ENCODE measurements at regions not wholly inside any gene's neighbourhood (a gene's known extent, or its start where the extent isn't known, plus 50 kb on each side); places are given as distances from the start of the nearest gene placed in this dataset.
A peak's percentile ranks its signal among the peaks of the same experiment; 100 is the strongest.

DNA sequence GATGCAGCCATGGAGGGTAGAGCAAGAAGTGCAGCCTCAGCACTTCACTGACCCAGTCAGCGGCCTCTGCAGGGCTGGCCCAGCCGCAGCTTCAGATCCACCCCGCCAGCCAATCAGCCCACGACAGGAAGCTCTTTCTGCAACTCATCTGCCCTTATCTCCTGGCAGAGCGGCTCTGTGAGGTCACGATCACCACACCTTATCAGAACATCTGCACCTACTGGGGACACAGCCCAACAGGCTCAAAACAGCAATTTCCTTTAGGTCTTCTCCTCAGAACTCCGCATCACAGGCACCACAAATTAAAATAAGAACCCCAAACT, 287.3 kb downstream of the BCL11B start:
- no peak overlapping the region for H3K4me3 Mint-ChIP-seq
- ATAC-seq: no peak
- H3K27me3 Mint-ChIP-seq: no peaks in the 10 kb centered on the region

DNA sequence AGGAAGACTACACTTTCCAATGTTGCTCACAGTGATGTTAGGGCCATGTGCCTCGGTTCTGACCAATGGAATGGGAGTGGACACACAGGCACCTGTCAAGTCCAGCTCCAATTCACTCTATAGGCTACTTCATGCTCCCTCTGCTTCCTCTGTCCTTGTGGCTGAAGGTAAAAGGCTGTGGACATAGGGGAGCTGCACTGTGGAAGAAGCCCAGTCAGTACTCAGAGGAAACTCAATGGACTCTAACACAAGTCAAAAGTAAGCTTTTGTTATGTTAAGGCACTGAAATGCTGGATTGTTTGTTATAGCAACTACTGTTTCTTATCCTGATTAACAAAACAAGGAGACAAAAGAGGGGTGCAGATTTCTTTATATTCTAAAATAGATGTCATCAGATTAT, 278.2 kb downstream of the BCL11B start:
- H3K9me3 Mint-ChIP-seq: peaks cover 8% of the 10 kb centered on the region
- H3K36me3 Mint-ChIP-seq: no peaks in the 10 kb centered on the region
- no peak overlapping the region for H3K27ac Mint-ChIP-seq
- no peak overlapping the region for H3K4me3 Mint-ChIP-seq
- ATAC-seq: no peak
- peaks cover 10% of the 10 kb centered on the region for H3K27me3 Mint-ChIP-seq
- no peaks in the 10 kb centered on the region for H3K4me1 Mint-ChIP-seq

More for the DNA sequence above, 287.3 kb downstream of the BCL11B start:
- Mint-ChIP-seq H3K9me3 (peaks cover 19% of the 10 kb centered on the region), H3K4me1 (no peaks in the 10 kb centered on the region), H3K36me3 (no peaks in the 10 kb centered on the region), H3K27ac (no peak overlapping the region)

GRCh38 chr14:98994561-98994960, 277.4 kb downstream of the BCL11B start:
- Mint-ChIP-seq H3K27me3 (peaks cover 10% of the 10 kb centered on the region), H3K27ac (no peak overlapping the region), H3K36me3 (no peaks in the 10 kb centered on the region), H3K9me3 (peaks cover 5% of the 10 kb centered on the region), H3K4me1 (no peaks in the 10 kb centered on the region), H3K4me3 (no peak overlapping the region)
- ATAC-seq: no peak

- no peaks in the 10 kb centered on the region for H3K36me3 Mint-ChIP-seq
- peaks cover 2% of the 10 kb centered on the region for H3K9me3 Mint-ChIP-seq
- H3K4me1 Mint-ChIP-seq: no peaks in the 10 kb centered on the region
- ATAC-seq: no peak
- no peak overlapping the region for H3K4me3 Mint-ChIP-seq
- H3K27ac Mint-ChIP-seq: no peak overlapping the region
- H3K27me3 Mint-ChIP-seq: peaks cover under 1% of the 10 kb centered on the region
Measured at GRCh38 chr14:98997526-98998205, 274.3 kb downstream of the BCL11B start.

- H3K4me3 Mint-ChIP-seq: no peak overlapping the region
- ATAC-seq: no peak
- H3K9me3 Mint-ChIP-seq: peaks cover 2% of the 10 kb centered on the region
- H3K27ac Mint-ChIP-seq: no peak overlapping the region
- H3K4me1 Mint-ChIP-seq: no peaks in the 10 kb centered on the region
- H3K36me3 Mint-ChIP-seq: no peaks in the 10 kb centered on the region
- no peaks in the 10 kb centered on the region for H3K27me3 Mint-ChIP-seq
Measured at GRCh38 chr14:98999345-98999744, 272.7 kb downstream of the BCL11B start.

DNA sequence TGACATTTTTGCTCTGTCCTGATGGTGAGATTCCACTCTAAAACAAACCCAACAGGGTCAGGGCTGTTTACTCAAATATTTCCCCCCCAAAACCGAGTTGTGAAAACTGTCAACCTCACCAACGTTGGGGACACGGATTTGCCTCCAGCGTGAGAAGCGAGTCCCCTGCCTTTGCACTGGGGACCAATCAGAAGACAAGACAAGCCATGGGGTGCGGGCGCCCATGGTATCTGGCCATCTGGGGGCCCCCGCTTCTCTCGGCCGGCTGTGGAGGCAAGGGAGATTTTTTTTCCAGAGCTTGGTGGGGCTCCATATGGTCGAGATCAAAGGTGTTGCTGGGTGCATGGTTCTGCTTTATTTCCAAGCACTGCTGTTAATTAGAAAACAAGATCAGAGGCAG, 272.1 kb downstream of the BCL11B start:
- Mint-ChIP-seq H3K36me3 (no peaks in the 10 kb centered on the region), H3K27ac (no peak overlapping the region), H3K27me3 (no peaks in the 10 kb centered on the region), H3K4me3 (no peak overlapping the region), H3K9me3 (peaks cover 2% of the 10 kb centered on the region), H3K4me1 (no peaks in the 10 kb centered on the region)
- ATAC-seq: no peak

- no peaks in the 10 kb centered on the region for H3K36me3 Mint-ChIP-seq
- peaks cover 2% of the 10 kb centered on the region for H3K9me3 Mint-ChIP-seq
- no peaks in the 10 kb centered on the region for H3K27me3 Mint-ChIP-seq
- H3K4me1 Mint-ChIP-seq: no peaks in the 10 kb centered on the region
- ATAC-seq: no peak
- no peak overlapping the region for H3K27ac Mint-ChIP-seq
- H3K4me3 Mint-ChIP-seq: no peak overlapping the region
Measured at GRCh38 chr14:99001241-99001640, 270.8 kb downstream of the BCL11B start.

- Mint-ChIP-seq H3K27me3 (no peaks in the 10 kb centered on the region), H3K4me1 (no peaks in the 10 kb centered on the region), H3K9me3 (peaks cover 7% of the 10 kb centered on the region), H3K4me3 (no peak overlapping the region), H3K27ac (no peak overlapping the region), H3K36me3 (no peaks in the 10 kb centered on the region)
- ATAC-seq: no peak
Measured at GRCh38 chr14:99003646-99004045, 268.4 kb downstream of the BCL11B start.

DNA sequence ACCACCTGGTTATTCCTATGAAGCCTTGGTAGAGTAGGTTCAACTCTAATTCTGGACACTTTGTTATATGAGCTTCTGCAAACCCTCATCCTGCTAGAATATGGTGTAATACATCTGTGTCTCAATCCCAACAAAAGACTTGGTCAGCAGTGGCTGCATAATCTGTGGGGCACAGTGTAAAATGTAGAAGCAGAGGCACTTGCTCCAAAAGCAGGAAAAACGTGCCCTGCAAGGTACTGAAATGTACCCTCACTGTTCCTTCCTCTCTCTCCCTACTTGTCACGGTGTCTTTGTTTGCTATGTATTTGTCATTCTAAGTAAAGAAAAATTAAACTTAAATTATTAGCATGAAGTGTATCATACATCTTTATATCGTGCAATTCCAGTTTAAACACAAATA, 267.9 kb downstream of the BCL11B start:
- peaks cover 7% of the 10 kb centered on the region for H3K9me3 Mint-ChIP-seq
- H3K36me3 Mint-ChIP-seq: no peaks in the 10 kb centered on the region
- no peak overlapping the region for H3K4me3 Mint-ChIP-seq
- no peak for ATAC-seq
- no peaks in the 10 kb centered on the region for H3K4me1 Mint-ChIP-seq
- no peaks in the 10 kb centered on the region for H3K27me3 Mint-ChIP-seq
- H3K27ac Mint-ChIP-seq: no peak overlapping the region

DNA sequence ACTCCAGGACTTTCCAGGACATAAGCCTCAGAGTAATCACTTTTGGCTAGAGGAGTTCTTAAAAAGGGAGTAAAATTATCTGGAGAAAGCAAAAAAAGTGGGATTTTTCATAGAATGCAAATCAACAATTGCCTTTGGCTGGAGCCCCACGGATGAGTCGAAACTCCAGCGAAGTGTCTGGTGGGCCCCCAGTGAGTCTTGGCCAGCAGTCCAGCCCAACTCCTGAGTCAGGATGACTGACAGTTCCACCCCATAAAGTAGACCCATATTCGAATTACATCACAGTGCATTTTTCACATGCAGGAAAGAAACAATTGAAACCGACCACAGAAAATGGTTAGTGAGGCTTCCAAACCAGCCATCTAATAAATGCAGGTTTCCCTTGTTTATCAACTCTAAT, 265.7 kb downstream of the BCL11B start:
- no peak overlapping the region for H3K4me3 Mint-ChIP-seq
- H3K36me3 Mint-ChIP-seq: no peaks in the 10 kb centered on the region
- H3K27ac Mint-ChIP-seq: no peak overlapping the region
- H3K27me3 Mint-ChIP-seq: no peaks in the 10 kb centered on the region
- H3K4me1 Mint-ChIP-seq: no peaks in the 10 kb centered on the region
- no peak for ATAC-seq
- peaks cover 5% of the 10 kb centered on the region for H3K9me3 Mint-ChIP-seq

GRCh38 chr14:99007795-99008194, 264.2 kb downstream of the BCL11B start:
- Mint-ChIP-seq H3K36me3 (no peaks in the 10 kb centered on the region), H3K27ac (no peak overlapping the region)

DNA sequence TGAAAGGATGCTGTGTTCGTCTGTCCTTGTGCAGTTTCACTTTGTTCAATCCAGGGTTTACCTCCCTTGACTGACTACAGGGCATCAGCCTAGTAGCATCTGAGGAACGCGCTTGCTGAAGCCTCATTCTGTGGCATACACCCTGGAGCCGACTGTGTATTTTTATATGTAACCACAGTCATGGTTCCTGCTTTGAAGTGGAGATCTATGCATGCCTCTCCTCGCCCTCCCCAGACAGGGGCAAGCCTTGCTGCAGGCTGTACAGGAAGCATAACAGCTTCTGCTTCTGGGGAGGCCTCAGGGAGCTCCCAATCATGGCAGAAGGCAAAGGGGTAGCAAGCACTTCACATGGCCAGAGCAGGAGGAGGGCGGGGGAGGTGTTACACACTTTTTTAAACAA, 262.1 kb downstream of the BCL11B start:
- Mint-ChIP-seq H3K36me3 (no peaks in the 10 kb centered on the region), H3K4me3 (no peak overlapping the region), H3K4me1 (no peaks in the 10 kb centered on the region), H3K27me3 (no peaks in the 10 kb centered on the region), H3K27ac (no peak overlapping the region), H3K9me3 (peaks cover 5% of the 10 kb centered on the region)
- ATAC-seq: no peak

More at GRCh38 chr14:99007795-99008194, 264.2 kb downstream of the BCL11B start:
- no peaks in the 10 kb centered on the region for H3K4me1 Mint-ChIP-seq
- no peak for ATAC-seq
- peaks cover 5% of the 10 kb centered on the region for H3K9me3 Mint-ChIP-seq
- no peak overlapping the region for H3K4me3 Mint-ChIP-seq
- H3K27me3 Mint-ChIP-seq: no peaks in the 10 kb centered on the region

GRCh38 chr14:99011385-99011784, 260.6 kb downstream of the BCL11B start:
- no peak overlapping the region for H3K4me3 Mint-ChIP-seq
- H3K4me1 Mint-ChIP-seq: no peaks in the 10 kb centered on the region
- H3K27ac Mint-ChIP-seq: no peak overlapping the region
- H3K27me3 Mint-ChIP-seq: no peaks in the 10 kb centered on the region
- ATAC-seq: no peak
- peaks cover 5% of the 10 kb centered on the region for H3K9me3 Mint-ChIP-seq
- H3K36me3 Mint-ChIP-seq: no peaks in the 10 kb centered on the region

DNA sequence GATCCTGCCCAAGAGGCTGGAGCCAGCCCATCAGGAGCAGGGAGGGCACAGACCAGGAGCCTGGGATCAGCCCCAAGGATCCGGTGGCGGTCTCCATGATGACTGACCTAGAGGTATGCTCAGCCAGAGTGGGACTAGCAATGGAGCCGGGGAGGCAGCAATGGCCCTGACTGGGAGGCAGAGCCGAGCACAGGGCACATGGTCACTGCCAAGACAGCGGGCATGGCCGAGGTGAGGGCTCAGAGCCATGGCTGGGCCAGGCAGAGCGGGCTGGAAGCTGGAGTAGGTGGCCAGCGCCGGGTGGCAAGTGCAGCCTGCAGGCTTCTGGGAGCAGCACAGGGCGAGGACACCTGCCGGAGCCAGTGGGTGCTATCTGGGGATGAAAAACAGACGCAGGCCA, 259.3 kb downstream of the BCL11B start:
- Mint-ChIP-seq H3K9me3 (peaks cover 9% of the 10 kb centered on the region), H3K4me3 (no peak overlapping the region), H3K36me3 (no peaks in the 10 kb centered on the region), H3K4me1 (no peaks in the 10 kb centered on the region), H3K27ac (no peak overlapping the region), H3K27me3 (no peaks in the 10 kb centered on the region)
- peak; percentile 14 for ATAC-seq

DNA sequence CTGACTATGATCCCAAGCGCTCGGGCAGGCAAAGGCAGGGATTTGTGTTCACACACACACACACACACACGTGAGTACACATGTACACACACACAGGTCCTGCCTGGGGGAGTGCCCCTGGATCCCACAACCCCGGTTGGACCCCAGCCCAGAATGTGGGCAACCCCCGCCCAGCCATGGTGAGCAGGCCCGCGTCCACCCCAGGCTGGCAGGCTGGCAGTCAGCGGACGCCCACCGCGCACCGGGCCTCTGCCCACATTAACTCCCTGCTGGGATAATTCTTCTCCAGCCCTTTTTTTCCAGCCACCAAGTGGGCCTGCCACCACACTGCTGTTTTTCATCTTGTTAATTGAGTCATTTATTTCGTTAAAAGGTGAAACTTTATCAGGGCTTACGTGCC, 256.2 kb downstream of the BCL11B start:
- Mint-ChIP-seq H3K4me3 (no peak overlapping the region), H3K36me3 (no peaks in the 10 kb centered on the region), H3K9me3 (peaks cover 8% of the 10 kb centered on the region), H3K27me3 (no peaks in the 10 kb centered on the region), H3K4me1 (no peaks in the 10 kb centered on the region), H3K27ac (no peak overlapping the region)
- no peak for ATAC-seq

DNA sequence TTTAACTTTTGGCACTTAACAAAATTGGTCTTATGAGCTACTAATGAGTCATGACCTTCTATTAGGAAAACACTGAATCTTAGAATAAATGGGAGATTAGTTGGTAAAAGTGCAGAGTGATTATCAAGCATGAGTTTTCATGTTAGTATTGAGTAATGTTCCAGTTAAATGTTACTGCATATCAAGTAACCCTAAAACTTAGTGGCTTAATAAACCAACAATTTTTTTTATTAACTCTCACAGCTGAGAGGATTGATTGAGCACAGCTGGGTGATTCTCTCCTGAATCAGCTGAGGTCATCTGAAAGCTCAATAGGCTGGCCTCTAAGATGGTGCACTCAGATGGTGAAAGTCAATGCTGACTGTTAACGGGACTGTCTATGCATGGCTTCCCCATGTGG, 248.6 kb downstream of the BCL11B start:
- ATAC-seq: no peak
- Mint-ChIP-seq H3K4me3 (no peak overlapping the region), H3K9me3 (peaks cover 14% of the 10 kb centered on the region)

DNA sequence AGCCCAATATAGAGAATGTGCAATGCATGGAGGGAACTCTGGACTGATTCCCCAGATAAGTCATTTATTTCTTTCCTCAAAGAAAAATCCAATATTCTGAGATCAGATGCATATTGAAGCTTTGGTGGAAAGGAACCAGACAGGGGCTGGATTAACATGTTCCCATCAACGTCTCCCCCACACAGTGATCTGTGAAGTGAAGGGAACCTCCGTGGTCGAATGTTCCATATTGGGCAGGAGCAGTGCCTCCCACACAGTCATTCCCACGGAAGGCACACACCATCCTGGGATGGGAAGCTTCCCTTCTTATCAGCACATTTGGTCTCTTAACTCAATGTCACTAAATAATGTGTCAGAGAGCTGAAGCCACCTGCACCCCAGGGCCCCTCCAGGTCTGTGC, 247.1 kb downstream of the BCL11B start:
- peaks cover 14% of the 10 kb centered on the region for H3K9me3 Mint-ChIP-seq
- H3K27ac Mint-ChIP-seq: no peak overlapping the region
- no peak overlapping the region for H3K4me3 Mint-ChIP-seq
- H3K4me1 Mint-ChIP-seq: no peaks in the 10 kb centered on the region
- no peak for ATAC-seq
- H3K36me3 Mint-ChIP-seq: no peaks in the 10 kb centered on the region
- H3K27me3 Mint-ChIP-seq: no peaks in the 10 kb centered on the region

More for the DNA sequence above, 248.6 kb downstream of the BCL11B start:
- H3K36me3 Mint-ChIP-seq: no peaks in the 10 kb centered on the region
- H3K27ac Mint-ChIP-seq: no peak overlapping the region
- H3K4me1 Mint-ChIP-seq: no peaks in the 10 kb centered on the region
- H3K27me3 Mint-ChIP-seq: no peaks in the 10 kb centered on the region

Measured in stimulated activated memory B cell treated with anti-CD40 and anti-IgM and Interleukin-4, amounts not matched to agents 10 μg/mL and 1 μg/mL and 100 μg/mL, for 72 hours (primary cell).